CD4-positive, alpha-beta T cell treated with Interleukin-1 beta for 1 hour (primary cell): ENCODE measurements at regions not wholly inside any gene's neighbourhood (a gene's known extent, or its start where the extent isn't known, plus 50 kb on each side); places are given as distances from the start of the nearest gene placed in this dataset.

Source experiments
- DNase-seq, 2 donors: peaks; one replicate each; pipeline ENCODE4 v3.0.0-alpha.2; 2020 to 2022

- no peak for DNase-seq
Measured at GRCh38 chr20:12763406-12763805, 245.4 kb upstream of the SPTLC3 start.

GRCh38 chr20:12764053-12764452 lies 244.7 kb upstream of the SPTLC3 start:
- no peak for DNase-seq

DNA sequence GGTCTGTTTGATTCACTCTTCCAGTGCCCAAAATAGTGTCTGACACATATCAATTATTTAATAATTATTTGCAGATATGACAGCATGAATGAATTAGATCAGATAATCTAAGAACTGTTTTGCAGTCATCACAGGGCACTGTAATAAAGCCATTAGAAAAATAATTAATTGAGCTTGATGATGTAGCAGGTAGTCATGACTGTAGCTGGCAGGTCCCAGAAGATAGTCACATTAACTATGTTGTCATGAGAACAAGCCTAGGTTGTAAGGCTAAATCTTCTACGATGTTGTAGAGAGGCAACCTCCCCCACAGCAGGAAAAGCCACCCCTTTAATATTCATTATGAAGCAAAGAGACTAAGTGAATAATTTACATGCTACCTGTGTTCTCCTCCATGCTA lies 243.9 kb upstream of the SPTLC3 start:
- no peak for DNase-seq

- DNase-seq, result no peak
Measured at GRCh38 chr20:12773936-12774335, 234.8 kb upstream of the SPTLC3 start.

- no peak for DNase-seq
Measured at GRCh38 chr20:12775041-12775440, 233.7 kb upstream of the SPTLC3 start.

DNA sequence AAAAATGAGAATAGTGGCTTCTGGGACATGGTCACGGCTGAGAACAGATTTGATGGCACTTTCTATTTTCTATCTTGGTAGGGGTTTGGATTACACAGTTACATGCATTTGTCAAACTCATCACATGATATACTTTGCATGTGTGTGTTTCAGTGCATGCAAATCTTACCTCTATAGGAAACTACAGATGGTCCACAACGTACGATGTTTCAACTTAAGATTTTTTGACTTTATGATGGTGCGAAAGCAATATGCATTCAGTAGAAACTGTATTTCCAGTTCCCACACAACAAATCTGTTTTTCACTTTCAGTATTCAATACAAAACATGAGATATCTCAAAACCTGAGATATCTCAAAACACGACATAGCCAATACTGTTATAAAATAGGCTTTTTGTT lies 231.8 kb upstream of the SPTLC3 start:
- DNase-seq, result no peak

DNA sequence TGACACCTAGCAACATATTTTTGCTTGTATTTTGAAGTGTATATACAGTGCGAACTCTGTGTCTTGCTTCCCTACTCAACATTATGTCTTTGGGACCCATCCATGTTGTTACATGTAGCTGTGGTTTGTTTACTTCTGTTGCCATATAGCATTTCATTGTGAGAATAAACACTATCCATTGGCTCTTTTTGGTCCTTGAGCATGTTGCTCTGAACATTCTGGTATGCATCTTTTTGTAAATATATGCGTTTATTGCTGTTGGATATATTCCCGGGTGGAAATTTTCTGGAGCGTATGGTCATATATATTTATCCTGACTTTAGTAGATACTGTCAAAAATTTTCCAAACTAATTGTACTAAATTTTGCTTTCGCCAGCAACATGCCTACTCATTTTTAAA lies 222.5 kb upstream of the SPTLC3 start:
- no peak for DNase-seq

- no peak for DNase-seq
Measured at GRCh38 chr20:12788632-12789299, 220.0 kb upstream of the SPTLC3 start.

DNA sequence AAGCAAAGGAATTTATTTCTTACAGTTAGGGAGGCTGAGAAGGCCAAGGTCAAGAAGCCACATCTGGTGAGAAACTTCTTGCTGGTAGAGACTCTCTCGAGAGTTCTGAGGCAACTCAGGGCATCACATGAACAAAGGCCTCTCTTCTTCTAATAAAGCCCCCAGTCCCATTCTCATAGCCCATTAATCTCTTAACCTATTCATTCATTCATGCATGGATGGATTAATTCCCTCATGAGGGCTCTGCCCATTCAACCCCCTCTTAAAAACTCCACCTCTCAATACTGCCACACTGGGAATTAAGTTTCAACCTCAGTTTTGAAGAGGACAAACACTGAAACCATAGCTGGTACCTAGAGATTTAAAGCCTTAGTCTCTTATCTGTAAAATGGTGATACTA lies 217.9 kb upstream of the SPTLC3 start:
- no peak for DNase-seq

DNA sequence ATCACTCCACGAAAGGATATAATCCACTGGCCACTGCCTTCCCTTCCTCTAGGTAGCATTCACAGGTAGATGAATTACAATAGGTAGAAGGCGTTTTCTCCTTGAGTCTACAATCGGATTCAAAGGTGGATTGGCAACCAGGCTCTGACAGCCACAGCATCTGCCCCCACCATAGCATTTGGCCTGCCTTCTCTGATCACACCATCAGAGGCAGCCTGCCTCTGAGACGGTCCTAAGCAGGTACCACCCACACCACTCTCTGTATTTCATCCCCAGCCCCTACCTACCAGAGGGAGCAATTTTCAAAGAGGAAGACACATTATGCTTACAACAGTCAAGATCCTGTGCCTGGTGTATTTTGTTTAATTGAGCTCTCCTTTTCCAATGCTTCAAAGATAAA lies 210.5 kb upstream of the SPTLC3 start:
- DNase-seq, result no peak

DNA sequence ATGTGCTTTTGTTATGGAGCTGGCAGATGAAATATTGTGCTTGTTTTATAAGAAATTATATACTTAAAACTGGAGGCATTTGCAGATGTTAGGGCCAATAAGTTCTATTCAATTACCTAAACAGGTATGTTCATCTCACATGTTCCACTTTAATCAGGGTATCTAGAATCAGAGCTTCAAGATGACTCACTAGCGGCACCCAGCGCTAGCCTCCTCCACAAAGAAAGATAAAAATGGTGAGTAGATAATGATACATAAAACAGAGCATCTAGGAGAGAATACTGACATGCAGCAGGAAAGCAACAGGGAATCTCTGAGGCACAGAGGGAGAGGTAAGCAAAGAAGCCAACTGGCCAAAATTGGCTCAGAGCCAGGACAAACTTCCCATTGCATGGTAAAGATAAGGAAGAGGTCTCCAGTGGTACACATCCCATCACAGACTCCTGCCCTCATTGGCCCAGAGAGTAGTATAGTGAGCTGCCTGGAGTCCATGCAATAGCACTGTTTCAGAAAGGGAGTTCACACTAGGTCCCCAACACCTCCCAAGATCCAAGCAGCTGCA lies 200.7 kb upstream of the SPTLC3 start:
- no peak for DNase-seq

- DNase-seq, result no peak
Measured at GRCh38 chr20:12815231-12815768, 193.5 kb upstream of the SPTLC3 start.

GRCh38 chr20:12815778-12816408 lies 192.9 kb upstream of the SPTLC3 start:
- no peak for DNase-seq

DNA sequence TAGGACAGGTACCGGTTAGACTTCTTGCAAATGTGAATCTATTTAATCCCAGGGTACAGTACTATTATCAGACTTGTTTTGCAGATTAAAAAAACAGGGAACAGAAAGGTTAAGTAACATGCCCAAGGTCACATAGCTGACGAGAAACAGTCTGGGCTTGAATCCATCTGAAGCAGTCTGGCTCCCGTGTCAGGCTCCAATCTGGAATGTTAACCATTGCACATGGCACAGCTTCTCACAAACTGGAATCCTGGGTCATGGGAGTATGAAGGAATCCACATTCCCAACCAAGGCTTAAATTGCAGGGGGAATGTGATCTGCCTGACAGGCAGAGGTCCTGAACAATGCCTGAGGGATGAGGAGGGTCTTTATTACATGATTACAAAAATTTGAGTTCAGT lies 187.5 kb upstream of the SPTLC3 start:
- DNase-seq, result no peak

GRCh38 chr20:12823734-12824133 lies 185.0 kb upstream of the SPTLC3 start:
- no peak for DNase-seq

GRCh38 chr20:12824328-12825225 lies 184.2 kb upstream of the SPTLC3 start:
- no peak for DNase-seq

GRCh38 chr20:12825226-12825595 lies 183.6 kb upstream of the SPTLC3 start:
- no peak for DNase-seq

DNA sequence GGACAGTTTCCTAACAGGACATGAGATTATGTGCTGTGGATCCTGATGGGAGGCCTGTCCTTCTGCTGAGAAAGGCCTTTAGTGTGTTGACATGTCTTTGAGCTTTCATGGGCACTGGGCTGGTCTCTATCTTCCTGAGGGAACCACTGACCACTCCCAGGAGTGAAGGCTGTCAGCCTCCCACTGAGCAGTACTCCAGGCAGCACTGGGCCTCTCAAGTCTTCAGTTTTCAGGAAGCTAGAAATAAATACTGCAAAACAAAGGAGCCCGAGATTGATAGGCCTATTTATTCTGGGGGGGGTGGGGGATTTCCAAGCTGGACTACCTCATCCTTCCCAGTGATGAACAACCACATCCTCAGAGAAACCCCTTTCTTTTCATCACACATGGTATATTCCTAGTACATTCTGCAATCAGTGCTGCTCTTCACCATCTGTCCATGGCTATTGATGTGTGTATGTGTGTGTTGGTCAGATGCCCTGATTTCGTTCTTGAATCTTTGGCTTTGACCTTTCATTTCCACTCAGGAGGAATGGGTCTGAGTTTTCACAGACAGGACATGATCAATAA lies 180.9 kb upstream of the SPTLC3 start:
- DNase-seq, result no peak

- no peak for DNase-seq
Measured at GRCh38 chr20:12829170-12829569, 179.6 kb upstream of the SPTLC3 start.

DNA sequence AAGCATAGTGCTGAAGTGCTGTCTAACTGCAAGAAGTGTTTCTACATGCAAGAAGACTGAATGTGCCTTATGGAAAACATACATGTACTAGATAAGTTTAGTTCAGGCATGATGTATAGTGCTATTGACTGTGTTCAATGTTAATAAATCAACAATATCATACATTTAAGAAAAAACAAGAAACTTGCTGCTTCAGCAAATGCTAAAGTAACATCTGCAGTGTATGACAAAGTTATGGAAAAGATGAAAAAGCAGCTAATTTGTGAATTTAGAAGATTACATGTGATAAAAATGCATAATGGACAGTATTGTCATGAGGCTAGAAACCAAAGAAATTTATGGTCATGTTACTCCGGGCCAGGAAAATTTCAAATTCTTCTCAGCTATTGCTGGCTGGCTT lies 174.9 kb upstream of the SPTLC3 start:
- DNase-seq, result no peak

GRCh38 chr20:12835999-12836398 lies 172.8 kb upstream of the SPTLC3 start:
- DNase-seq, result no peak

GRCh38 chr20:12837646-12838045 lies 171.1 kb upstream of the SPTLC3 start:
- DNase-seq, result no peak

DNA sequence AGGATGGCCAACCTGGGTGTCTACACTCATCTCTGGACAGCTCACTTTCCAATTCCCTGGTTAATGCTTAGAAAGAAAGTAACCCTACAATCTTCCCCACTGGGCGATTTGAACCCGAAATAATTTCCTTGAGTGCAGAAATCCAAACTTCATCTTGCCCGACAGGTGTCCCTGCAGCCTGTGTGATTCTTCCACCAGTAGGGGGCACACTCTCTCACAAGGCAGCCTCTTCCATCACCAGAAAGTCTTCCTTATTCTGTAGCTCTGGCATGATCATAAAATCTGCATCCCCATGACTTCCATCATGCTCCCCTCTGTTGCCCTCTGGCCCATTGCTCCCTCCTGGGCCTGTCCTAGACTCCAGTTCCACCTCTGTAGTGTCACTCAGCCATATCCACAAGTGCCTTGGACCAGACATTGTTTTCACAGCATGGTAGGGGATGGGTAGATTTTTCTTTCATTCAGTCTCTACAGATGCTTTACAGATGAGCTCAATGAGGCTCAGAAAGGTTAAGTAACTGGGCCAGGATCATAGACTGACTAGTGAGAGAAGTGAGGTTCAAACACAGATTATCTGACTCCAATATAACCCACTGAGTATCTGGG lies 170.4 kb upstream of the SPTLC3 start:
- DNase-seq, result no peak
